Mammary epithelial cell (primary cell): ENCODE measurements at regions not wholly inside any gene's neighbourhood (a gene's known extent, or its start where the extent isn't known, plus 50 kb on each side); places are given as distances from the start of the nearest gene placed in this dataset.

Experiments
- EZH2 ChIP-seq: IDR thresholded peaks from 2 replicates; pipeline ENCODE4 v1.6.1; 2012; ENCODE audit warnings: low read length, inconsistent platforms, borderline replicate concordance
- TF ChIP-seq, protein P1 (sequence below), 2 donors: IDR thresholded peaks in 1 of 2; conservative IDR thresholded peaks in 1 of 2; 2 replicates each; pipeline ENCODE4 v1.5.1; 2011 to 2012; ENCODE audit warnings: inconsistent platforms in 2 of 2, low read length in 2 of 2, mild to moderate bottlenecking in 2 of 2, control low read depth in 1 of 2, low read depth in 1 of 2; ENCODE audit not compliant: insufficient read depth in 1 of 2; ENCODE audit errors: extremely low read depth in 1 of 2

GRCh38 chr1:178634445-178634844 is 90.6 kb upstream of the RALGPS2 start:
- TF ChIP-seq, protein P1, sequence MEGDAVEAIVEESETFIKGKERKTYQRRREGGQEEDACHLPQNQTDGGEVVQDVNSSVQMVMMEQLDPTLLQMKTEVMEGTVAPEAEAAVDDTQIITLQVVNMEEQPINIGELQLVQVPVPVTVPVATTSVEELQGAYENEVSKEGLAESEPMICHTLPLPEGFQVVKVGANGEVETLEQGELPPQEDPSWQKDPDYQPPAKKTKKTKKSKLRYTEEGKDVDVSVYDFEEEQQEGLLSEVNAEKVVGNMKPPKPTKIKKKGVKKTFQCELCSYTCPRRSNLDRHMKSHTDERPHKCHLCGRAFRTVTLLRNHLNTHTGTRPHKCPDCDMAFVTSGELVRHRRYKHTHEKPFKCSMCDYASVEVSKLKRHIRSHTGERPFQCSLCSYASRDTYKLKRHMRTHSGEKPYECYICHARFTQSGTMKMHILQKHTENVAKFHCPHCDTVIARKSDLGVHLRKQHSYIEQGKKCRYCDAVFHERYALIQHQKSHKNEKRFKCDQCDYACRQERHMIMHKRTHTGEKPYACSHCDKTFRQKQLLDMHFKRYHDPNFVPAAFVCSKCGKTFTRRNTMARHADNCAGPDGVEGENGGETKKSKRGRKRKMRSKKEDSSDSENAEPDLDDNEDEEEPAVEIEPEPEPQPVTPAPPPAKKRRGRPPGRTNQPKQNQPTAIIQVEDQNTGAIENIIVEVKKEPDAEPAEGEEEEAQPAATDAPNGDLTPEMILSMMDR (conservative IDR thresholded peaks at IDR 0.05 in 1 of 2, IDR thresholded peaks at IDR 0.05 in 1 of 2; ENCODE audit: extremely low read depth in 1 of 2, insufficient read depth in 1 of 2, low read depth in 1 of 2, low read length in 2 of 2), result no peak
- no peak for TF ChIP-seq EZH2
